ENCODE measurements at regions not wholly inside any gene's neighbourhood (a gene's known extent, or its start where the extent isn't known, plus 50 kb on each side); places are given as distances from the start of the nearest gene placed in this dataset.
"Not testable (repeated sequence)": the region's sequence is repeated elsewhere in the genome, so short reads cannot be mapped to it uniquely, and the experiment has no call there.

GRCh38 chr2:195575016-195575415, 82.0 kb upstream of the SLC39A10 start:
- no peak for TF ChIP-seq CTCF (IDR thresholded peaks at IDR 0.05; ENCODE audit: extremely low read depth, insufficient read depth, missing control alignments)
- in situ Hi-C loops (cut with MboI; ENCODE audit: low pct_unique_long_range_greater_than_20kb, low sequenced_read_pairs, unreplicated experiment) = no loop called here
- no peak for DNase-seq (ENCODE audit: low spot score)

DNA sequence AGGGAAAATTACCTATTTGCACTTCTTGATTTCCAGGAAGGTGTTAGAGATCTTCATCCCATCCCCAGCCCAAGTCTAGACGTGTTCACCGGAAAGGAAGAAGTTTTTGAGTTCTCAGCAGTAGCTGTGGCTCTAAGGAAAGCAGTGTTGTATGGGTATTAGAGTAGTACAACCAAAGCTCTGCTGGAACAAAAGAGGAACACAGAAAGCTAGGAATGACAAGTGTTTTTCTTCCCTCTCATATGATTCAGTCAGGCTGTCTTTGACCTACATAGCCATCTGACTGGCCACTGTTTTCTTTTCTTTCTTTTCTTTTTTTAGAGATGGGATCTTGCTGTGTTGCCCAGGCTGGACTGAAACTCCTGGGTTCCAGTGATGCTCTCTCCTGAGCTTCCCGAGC, 82.7 kb upstream of the SLC39A10 start:
- TF ChIP-seq CTCF (IDR thresholded peaks at IDR 0.05; ENCODE audit: extremely low read depth, insufficient read depth, missing control alignments) = no peak
- in situ Hi-C loops (cut with MboI; ENCODE audit: low pct_unique_long_range_greater_than_20kb, low sequenced_read_pairs, unreplicated experiment) = no loop called here

GRCh38 chr2:195572895-195573683, 83.9 kb upstream of the SLC39A10 start:
- in situ Hi-C loops (cut with MboI; ENCODE audit: low pct_unique_long_range_greater_than_20kb, low sequenced_read_pairs, unreplicated experiment) = no loop called here

More for the DNA sequence above, 82.7 kb upstream of the SLC39A10 start:
- no peak for DNase-seq (ENCODE audit: low spot score)

DNA sequence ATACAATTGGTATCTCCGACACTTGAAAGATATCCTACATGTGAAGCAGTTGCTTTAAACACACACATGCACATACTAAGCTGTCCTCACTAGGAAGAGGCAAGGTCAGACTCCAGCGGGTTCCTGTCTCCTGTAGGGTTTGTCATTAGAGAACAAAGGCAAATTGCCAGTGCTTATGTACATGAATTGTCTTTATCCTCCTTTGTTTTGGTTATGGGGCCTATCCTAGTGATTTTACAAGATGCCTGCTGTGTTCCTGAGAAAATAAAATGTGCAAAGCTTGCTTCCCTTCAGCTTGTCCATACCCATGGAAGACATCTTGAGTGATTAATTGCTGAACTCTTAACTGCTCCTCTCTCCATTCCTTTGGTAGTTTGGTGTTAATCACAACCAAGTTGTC, 86.7 kb upstream of the SLC39A10 start:
- in situ Hi-C loops (cut with MboI; ENCODE audit: low pct_unique_long_range_greater_than_20kb, low sequenced_read_pairs, unreplicated experiment) = no loop called here
- DNase-seq (ENCODE audit: low spot score) = no peak
- no peak for TF ChIP-seq CTCF (IDR thresholded peaks at IDR 0.05; ENCODE audit: extremely low read depth, insufficient read depth, missing control alignments)

More at GRCh38 chr2:195572895-195573683, 83.9 kb upstream of the SLC39A10 start:
- TF ChIP-seq CTCF (IDR thresholded peaks at IDR 0.05; ENCODE audit: extremely low read depth, insufficient read depth, missing control alignments) = no peak
- no peak for DNase-seq (ENCODE audit: low spot score)

GRCh38 chr2:195569255-195569654, 87.8 kb upstream of the SLC39A10 start:
- no peak for DNase-seq (ENCODE audit: low spot score)
- no peak for TF ChIP-seq CTCF (IDR thresholded peaks at IDR 0.05; ENCODE audit: extremely low read depth, insufficient read depth, missing control alignments)
- in situ Hi-C loops (cut with MboI; ENCODE audit: low pct_unique_long_range_greater_than_20kb, low sequenced_read_pairs, unreplicated experiment) = no loop called here

GRCh38 chr2:195564625-195565135, 92.3 kb upstream of the SLC39A10 start:
- DNase-seq (ENCODE audit: low spot score); in situ Hi-C loops (cut with MboI; ENCODE audit: low pct_unique_long_range_greater_than_20kb, low sequenced_read_pairs, unreplicated experiment): not testable (repeated sequence)

GRCh38 chr2:195563857-195564512, 93.0 kb upstream of the SLC39A10 start:
- no peak for TF ChIP-seq CTCF (IDR thresholded peaks at IDR 0.05; ENCODE audit: extremely low read depth, insufficient read depth, missing control alignments)
- DNase-seq (ENCODE audit: low spot score) = no peak
- in situ Hi-C loops (cut with MboI; ENCODE audit: low pct_unique_long_range_greater_than_20kb, low sequenced_read_pairs, unreplicated experiment) = no loop called here
